CD4-positive, alpha-beta T cell treated with Interleukin-6 for 4 hours (primary cell): ENCODE measurements at regions not wholly inside any gene's neighbourhood (a gene's known extent, or its start where the extent isn't known, plus 50 kb on each side); places are given as distances from the start of the nearest gene placed in this dataset.

Experiments used
- DNase-seq: peaks from one replicate; pipeline ENCODE4 v3.0.0-alpha.2; 2020; ENCODE audit warnings: mixed read lengths

DNA sequence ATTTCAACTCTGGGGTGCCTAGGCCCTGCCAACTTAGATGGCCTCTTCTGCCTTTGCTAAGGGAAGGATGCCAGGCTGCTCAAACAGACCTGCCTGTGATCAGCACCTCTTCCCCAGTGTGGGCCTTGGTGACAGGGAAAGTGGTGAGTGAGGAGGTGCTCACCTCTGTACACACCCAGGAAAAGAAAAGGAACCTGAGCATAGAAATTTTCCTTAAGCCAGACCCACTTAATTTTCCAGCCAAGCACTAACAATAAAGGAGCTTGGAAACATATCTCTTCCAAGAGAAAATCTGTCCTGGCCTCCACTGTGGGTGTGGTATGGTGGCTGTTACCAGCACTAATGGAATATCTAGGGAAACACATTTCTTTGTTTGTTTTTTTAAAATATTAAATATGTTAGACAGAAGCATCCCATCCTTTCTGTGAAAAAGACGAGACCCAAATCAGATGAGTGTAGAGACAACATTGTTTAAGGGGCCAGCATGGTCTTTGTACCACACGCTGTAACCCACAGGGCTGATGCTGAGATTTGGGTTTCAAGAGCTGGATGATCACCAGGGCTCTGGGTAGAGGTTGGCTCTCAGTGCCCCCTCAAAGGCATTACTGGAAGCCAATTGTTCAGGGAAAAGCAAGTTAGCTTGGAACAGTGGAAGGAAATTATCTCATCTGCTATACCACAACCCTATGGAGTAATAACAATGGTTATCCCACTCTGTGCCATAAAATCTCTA is 472.2 kb downstream of the INSC start:
- DNase-seq: no peak

DNA sequence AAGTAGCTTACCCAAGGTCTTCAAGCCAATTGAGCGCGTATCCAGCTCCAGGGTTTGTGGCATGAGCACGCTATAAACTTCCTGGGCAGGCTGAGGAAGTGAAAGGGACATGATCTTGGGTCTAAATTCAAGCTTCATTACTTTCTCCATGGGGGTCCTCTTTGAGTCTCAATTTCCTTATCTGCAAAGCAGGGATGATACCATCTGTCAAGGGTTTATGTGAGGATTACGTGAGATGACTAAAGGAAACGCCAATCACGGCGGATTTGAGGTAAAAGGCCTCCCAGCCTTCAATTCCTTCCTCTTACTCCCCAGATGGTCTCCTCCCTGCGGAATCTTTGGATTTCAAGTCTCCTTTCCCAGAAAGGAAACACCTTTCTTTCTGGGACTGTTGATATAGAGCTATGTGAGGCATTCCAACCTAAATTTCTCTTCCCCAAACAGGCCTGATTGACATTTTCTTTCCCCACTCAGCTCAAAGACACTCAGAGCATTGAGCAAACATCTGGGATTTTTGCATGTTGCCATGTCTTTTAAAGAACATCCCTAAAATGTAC is 474.4 kb downstream of the INSC start:
- no peak for DNase-seq

DNA sequence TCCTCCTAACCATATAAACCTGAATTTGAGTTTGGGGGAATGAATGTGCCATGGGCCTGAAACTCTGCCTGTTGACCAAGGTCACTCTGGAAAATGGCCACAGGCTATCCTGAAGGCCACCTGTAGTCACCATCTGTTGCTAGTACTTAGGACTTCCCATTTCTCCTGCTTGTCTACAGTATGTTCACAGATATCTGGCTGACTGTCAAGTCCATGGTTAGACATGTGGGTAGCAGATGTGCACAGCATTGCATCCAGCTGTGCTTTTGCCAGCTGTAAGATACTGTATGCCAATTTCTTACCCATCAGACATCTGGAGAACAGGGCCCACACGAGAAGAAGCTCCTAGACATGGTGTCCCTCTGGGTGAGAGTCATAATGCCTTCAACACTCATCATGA is 475.4 kb downstream of the INSC start:
- no peak for DNase-seq

DNA sequence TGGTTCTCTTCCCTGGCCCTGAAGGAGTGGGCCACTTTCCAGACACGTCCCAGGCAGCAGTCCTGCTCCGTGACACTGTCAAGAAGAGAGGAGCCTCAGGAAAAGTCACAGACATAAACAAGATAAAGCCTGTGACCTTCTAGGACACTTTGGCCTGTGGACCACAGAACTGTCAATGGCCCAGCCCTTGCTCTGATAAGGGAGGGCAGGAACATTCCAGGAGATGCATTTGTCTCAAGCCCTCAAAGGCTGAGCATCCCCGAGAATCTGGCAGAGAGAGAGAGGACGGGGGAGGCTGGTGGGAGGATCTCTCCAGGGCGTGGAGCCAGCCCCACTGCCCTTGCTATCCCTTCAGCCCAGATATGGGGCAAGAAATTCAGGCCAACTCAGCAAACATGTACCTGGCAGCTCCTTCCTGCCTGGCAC is 476.4 kb downstream of the INSC start:
- no peak for DNase-seq

DNA sequence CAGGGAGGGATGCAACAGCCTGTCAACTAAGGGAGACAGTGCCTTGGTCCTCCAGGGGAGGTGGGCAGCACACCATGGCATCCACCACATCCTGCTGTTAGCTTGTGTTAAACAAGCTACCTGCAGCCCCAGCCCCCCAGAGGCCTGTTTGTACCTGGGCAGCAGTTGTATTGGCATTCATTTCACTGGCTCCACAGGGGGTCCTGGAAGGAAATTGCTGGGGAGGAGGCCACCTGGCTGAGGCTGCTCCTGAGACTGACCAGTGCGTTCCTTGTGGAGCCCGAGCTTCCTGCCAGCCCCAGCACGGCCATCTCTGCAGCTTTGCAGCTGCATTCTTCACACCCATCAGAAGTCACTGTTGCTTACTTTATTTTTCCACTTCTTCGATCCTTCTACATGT is 479.9 kb downstream of the INSC start:
- DNase-seq: no peak

GRCh38 chr11:15599376-15599775 is 484.7 kb downstream of the INSC start:
- no peak for DNase-seq

DNA sequence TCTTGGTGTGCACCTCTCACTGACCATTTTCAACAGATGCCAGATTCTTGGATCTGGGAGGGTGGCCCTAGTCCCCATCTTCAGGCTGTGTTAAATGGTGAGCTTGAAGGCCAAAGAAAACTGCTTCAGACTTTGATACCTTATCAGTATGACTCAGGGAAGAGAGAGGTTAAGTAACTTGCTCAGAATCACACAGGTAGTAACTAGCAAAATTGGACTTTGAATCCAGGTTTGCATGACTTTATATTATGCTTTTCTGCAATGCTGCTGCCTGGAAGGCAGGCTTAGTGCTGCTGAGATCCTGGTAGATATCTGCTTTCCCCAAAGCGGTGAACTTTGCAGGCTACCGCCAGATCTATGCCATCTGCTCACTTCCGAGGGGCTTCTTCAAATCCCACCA is 487.3 kb downstream of the INSC start:
- DNase-seq: no peak

GRCh38 chr11:15602785-15603567 is 488.3 kb downstream of the INSC start:
- DNase-seq: no peak

GRCh38 chr11:15605094-15605493 is 490.4 kb downstream of the INSC start:
- DNase-seq: no peak

GRCh38 chr11:15607361-15608036 is 492.8 kb downstream of the INSC start:
- DNase-seq: no peak

DNA sequence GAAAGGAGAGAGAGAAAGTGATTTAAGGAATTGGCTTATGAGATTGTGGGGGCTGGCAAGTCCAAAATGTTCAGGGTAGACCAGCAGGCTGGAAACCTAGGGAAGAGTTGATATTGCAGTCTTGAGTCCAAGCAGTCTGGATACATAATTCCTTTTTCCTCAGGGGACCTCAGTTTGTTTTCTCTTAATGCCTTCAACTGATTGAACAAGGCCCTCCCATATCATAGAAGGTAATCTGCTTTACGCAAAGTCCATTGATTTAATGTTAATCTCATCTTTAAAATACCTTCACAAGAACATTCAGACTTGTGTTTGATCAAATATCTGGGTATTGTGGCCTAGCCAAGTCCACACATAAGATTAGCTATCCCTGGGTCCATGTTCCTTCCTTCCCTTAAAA is 494.7 kb downstream of the INSC start:
- DNase-seq: no peak

DNA sequence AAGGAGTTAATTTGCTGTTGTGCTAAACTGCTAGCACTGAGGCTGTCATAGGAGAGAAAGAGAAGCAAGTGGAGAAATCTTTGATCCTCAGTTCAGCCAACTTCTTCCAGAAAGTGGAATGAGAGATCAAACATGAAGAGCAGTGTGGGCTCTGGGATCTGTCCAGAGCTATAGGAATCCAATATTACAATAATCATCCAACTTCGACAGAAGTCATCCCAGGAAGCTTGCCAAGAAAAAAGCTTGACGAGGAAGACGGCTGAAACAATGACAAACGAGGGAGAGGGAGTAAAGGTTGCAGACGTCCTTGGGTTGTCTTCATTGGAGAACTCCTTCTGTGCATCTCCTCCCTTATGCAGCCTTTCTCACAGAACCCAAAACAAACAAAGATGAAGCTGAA is 496.2 kb downstream of the INSC start:
- DNase-seq: no peak

- DNase-seq: no peak
Observed at GRCh38 chr11:15613251-15613650, 498.5 kb downstream of the INSC start.

DNA sequence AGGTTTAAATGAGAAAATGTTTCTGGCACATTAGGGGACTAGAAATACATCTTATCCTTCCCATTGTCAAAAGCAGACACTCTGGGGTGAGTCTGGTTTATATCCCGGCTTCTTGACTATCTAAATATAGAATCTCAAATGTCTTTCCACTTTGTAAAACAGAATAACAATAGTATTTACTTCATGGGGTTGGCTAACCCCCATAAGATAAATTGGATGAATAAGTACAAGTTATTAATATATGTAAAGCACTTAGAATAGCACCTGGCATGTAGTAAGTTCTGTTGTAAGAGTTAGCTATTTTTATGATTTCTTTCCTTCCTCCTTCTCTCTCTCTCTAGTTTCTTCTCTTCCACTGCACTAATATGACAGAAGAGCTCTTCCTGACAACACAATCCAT is 499.1 kb downstream of the INSC start:
- no peak for DNase-seq

DNA sequence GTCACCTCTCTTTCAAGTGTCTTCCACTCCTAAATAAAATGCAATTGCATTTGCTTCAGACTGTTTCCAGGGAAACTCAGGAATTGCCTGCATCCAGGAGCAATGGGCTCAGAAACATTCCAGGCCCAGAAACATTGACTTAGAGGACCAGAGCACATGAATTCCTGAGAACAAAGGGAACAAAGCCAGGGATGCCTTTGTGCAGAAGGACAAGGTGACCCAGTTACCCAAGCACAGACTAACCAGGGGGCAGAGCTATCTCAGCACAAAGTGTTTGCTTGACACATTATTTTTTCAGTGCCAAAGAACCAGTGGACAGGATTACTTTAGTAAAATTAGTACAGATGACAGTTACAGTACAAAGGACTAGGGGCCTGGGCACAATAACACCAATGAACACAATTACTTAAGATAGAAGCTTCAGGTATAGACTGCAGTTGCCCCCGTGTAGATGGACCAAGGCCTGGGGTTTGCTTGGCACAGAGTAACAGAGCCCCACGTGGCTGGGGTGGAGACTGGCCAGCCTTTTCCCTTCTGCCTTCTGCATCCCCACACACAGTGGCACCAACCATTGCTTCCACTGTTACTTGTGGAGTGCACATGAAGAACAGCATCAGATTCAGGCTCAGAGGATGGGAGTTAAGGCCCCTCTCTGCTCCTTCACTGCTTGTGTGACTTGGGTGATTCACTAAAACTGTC is 500.8 kb downstream of the INSC start:
- DNase-seq: no peak

- DNase-seq: no peak
Observed at GRCh38 chr11:15616130-15617105, 501.7 kb downstream of the INSC start.

DNA sequence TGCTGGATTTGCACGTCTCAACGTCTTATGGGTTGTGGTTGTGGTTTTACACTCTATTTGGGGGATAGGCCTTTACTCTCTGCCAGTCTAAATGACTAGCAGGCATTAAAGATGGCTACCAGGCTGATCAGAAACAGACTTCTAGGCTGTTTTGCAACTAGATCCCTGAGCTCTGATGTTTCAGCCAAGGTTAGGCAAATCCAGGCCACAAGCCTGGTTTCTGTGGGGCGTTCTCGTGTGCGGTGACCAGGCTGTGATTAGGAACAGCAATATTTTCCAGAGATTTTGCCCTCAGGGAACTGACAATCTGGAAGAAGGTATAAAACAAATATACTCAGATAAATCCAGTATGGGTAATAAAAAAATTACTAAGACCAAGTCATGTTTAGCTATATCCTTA is 502.4 kb downstream of the INSC start:
- DNase-seq: no peak

GRCh38 chr11:15618583-15619032 is 503.9 kb downstream of the INSC start:
- DNase-seq: no peak

GRCh38 chr11:15621565-15621964 is 506.8 kb downstream of the INSC start:
- DNase-seq: no peak

DNA sequence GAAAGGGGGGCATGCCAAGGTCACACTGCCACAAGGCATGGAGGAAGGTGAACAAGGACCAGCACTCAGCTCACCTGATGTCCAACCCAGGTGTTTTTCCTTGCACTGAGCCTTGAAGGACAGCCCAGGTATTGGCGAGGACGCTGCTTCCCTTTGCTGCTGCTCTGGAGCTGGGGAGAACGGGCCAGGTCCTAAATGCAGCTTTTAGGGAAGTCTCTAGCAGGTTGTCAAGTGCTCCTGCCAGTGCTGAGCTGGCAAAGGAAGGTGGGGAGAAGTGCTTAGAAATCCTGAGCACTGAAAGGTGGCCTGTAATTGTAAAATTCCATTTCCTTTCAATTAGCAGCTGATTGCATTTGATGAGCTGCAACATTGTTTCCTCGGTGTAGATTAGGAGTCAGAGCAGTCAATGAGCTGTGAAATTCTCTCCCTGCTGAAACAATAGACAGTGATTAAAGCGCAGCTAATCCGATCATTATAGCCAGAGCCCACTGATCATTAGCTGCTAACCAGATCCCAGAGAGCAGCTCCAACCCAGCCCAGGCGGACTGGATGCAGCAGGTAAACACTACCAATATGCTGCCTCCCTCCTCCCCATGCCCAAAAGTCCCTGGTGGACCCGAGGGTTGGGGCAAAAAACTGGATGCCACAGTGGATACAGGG is 507.6 kb downstream of the INSC start:
- no peak for DNase-seq

GRCh38 chr11:15624701-15625100 is 510.0 kb downstream of the INSC start:
- DNase-seq: no peak
